Ascending aorta (tissue), 2 donors: ENCODE measurements at regions not wholly inside any gene's neighbourhood (a gene's known extent, or its start where the extent isn't known, plus 50 kb on each side); places are given as distances from the start of the nearest gene placed in this dataset.

ENCODE experiments used
- DNase-seq, 2 donors: peaks; one replicate each; pipeline ENCODE4 v3.0.0-alpha.2; 2019; ENCODE audit warnings: low spot score in 2 of 2
- H3K27ac ChIP-seq, 2 donors: fragments of 200-600 bp; sonication (generic); one replicate each; pipeline ENCODE4 v1.5.1; 2016 to 2017; ENCODE audit warnings: mild to moderate bottlenecking in 1 of 2
- H3K27me3 ChIP-seq: fragments of 200-600 bp; sonication (generic); one replicate; pipeline ENCODE4 v1.5.1; 2017
- H3K36me3 ChIP-seq, 2 donors: fragments of 200-600 bp; sonication (generic); one replicate each; pipeline ENCODE4 v1.5.1; 2016
- H3K4me1 ChIP-seq, 2 donors: fragments of 200-600 bp; sonication (generic); one replicate each; pipeline ENCODE4 v1.5.1; 2016 to 2017; ENCODE audit warnings: mild to moderate bottlenecking in 1 of 2
- H3K4me3 ChIP-seq, 2 donors: fragments of 200-600 bp; sonication (generic); one replicate each; pipeline ENCODE4 v1.5.1; 2016 to 2017; ENCODE audit warnings: mild to moderate bottlenecking in 1 of 2
- H3K9me3 ChIP-seq, 2 donors: fragments of 200-600 bp; sonication (generic); one replicate each; pipeline ENCODE4 v1.5.1; 2016
- CTCF ChIP-seq, 3 experiments: fragments of 200-600 bp in 2 of 3; fragments of 450-650 bp in 1 of 3; sonication (generic) in 2 of 3; IDR thresholded peaks; one replicate each; pipeline ENCODE4 v1.5.1; 2016 to 2019; ENCODE audit warnings: antibody characterized with exemption in 3 of 3, mild to moderate bottlenecking in 1 of 3, moderate library complexity in 1 of 3
- intact Hi-C: fragments of 100-400 bp; cut with DNase I; formaldehyde crosslinking; loops from one replicate; pipeline ENCODE4 v1.15.1; 2023

DNA sequence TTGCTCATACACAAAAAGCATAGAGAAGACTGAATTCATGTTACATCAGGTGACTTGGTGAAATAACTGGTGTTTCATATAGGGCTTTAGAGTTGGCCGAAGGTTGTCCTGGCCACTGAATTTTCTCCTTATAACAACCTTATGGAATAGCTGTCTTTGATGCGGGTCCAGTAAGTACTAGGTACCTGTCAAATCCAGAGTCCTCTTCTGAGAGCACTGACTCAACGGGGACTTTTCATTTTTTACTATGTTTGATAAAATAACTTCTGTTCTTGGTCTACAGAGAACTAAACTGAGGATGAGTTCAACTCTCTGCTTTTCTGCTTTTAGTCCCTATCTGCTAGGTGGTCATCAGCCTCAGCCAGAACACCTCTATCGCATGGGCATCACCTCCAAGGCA lies 76.1 kb upstream of the JAK1 start:
- TF ChIP-seq CTCF (IDR thresholded peaks at IDR 0.05) = no peak
- Histone ChIP-seq H3K27ac (no peak overlapping the region), H3K27me3 (no peaks in the 10 kb centered on the region), H3K4me3 (no peak overlapping the region), H3K36me3 (peaks cover 0 to 14% of the 10 kb centered on the region in 2 donors), H3K4me1 (no peaks in the 10 kb centered on the region), H3K9me3 (no peaks in the 10 kb centered on the region)
- intact Hi-C loops = no loop called here
- DNase-seq = no peak

DNA sequence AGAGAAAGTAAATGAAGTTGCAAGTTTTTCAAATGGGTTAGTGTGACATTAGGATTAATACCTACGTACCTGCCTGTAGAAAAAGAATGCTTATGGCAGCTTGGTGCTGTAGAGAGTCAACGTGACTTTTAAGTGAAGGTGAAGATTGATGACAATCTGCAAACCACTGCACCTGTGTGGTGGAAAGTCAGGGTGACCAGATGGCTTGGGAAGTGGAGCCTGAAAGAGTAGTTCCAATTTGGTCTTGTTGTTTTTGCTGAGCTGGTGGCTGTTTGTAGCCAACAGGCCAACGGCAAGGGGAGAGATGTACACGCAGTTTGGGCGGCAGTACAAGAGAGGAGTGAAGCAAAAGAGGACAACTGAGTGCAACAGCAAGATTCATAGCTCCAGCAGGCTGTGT lies 78.1 kb upstream of the JAK1 start:
- no peak for DNase-seq
- no peak overlapping the region for H3K4me3 ChIP-seq

DNA sequence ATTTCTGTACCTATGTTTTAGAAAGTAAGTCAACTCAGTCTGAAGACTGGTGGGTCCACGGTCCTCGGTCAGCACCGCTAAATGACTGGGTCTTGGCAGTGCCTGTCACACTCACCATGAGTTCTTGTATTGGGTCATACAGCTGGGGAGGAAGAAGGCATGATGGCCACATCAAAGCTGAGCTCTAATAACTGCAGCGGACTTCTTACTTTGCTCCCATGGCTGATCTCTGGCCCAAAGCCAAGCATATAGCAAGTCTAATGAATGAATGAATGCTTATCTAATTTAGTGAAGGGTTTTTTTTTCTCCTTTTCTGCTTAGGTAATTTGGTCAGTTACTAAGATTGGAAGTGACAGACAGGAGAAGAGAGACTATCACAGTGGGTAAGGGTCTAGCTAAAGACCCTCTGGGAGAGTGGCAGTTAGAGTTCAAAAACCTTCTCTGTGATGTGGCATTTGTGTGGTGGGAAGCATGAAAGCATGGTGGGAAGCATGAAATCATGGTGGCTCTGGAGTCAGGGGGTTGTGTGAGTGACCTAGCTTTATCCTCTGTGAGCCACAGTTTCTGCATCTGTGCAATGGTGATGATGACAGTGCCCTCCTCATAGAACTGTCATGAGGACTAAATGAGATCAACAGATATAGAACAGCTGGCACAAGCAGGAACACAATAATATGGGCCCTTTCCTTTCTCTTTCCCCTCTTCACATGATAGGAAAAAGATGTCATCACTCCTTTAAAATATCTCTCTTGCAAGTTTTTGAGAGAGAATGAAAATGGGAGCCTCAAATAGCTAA lies 78.9 kb upstream of the JAK1 start:
- intact Hi-C loops = no loop called here
- DNase-seq = no peak
- peaks cover 0 to 6% of the 10 kb centered on the region in 2 donors for H3K4me1 ChIP-seq
- H3K4me3 ChIP-seq = no peak overlapping the region
- peaks cover 0 to 10% of the 10 kb centered on the region in 2 donors for H3K36me3 ChIP-seq
- no peak overlapping the region for H3K27ac ChIP-seq
- H3K9me3 ChIP-seq = no peaks in the 10 kb centered on the region
- no peak for TF ChIP-seq CTCF (IDR thresholded peaks at IDR 0.05)
- H3K27me3 ChIP-seq = no peaks in the 10 kb centered on the region

More for the DNA sequence above, 78.1 kb upstream of the JAK1 start:
- Histone ChIP-seq H3K4me1 (peaks cover 0 to 6% of the 10 kb centered on the region in 2 donors), H3K27ac (no peak overlapping the region), H3K27me3 (no peaks in the 10 kb centered on the region), H3K36me3 (peaks cover 0 to 14% of the 10 kb centered on the region in 2 donors), H3K9me3 (no peaks in the 10 kb centered on the region)
- intact Hi-C loops = no loop called here
- no peak for TF ChIP-seq CTCF (IDR thresholded peaks at IDR 0.05)

GRCh38 chr1:65048335-65048734 lies 82.0 kb upstream of the JAK1 start:
- H3K27me3 ChIP-seq = no peaks in the 10 kb centered on the region
- no peaks in the 10 kb centered on the region for H3K9me3 ChIP-seq
- intact Hi-C loops = no loop called here
- peaks cover 0 to 20% of the 10 kb centered on the region in 2 donors for H3K36me3 ChIP-seq
- peak overlapping the region; percentile 8 for H3K27ac ChIP-seq
- DNase-seq = no peak
- TF ChIP-seq CTCF (IDR thresholded peaks at IDR 0.05) = no peak
- no peak overlapping the region for H3K4me3 ChIP-seq
- peaks cover 0 to 8% of the 10 kb centered on the region in 2 donors for H3K4me1 ChIP-seq

GRCh38 chr1:65049941-65050713 lies 83.8 kb upstream of the JAK1 start:
- intact Hi-C loops = no loop called here
- no peak for DNase-seq
- no peaks in the 10 kb centered on the region for H3K9me3 ChIP-seq
- no peak for TF ChIP-seq CTCF (IDR thresholded peaks at IDR 0.05)
- peaks cover 6 to 28% of the 10 kb centered on the region in 2 donors for H3K36me3 ChIP-seq
- no peak overlapping the region for H3K4me3 ChIP-seq
- no peaks in the 10 kb centered on the region for H3K27me3 ChIP-seq
- no peak overlapping the region for H3K27ac ChIP-seq
- H3K4me1 ChIP-seq = peaks cover 0 to 8% of the 10 kb centered on the region in 2 donors
